K562 (cell line): ENCODE measurements at regions not wholly inside any gene's neighbourhood (a gene's known extent, or its start where the extent isn't known, plus 50 kb on each side); places are given as distances from the start of the nearest gene placed in this dataset.

Experiments used
- ATAC-seq: fragments of 200-7000 bp; cut with Tn5 transposase; 3 replicates; pipeline ENCODE4 v1.9.1; 2020; ENCODE audit warnings: moderate library complexity
- BruUV-seq: library from RNA; stranded (reverse); fragments of 400-500 nt; replicated peaks from 2 replicates; lab custom pipeline; 2021; lab: Mats Ljungman, UMichigan
- CTCF ChIA-PET: fragments of 300-600 bp; formaldehyde crosslinking; extraction: SDS; loops from one replicate; lab custom pipeline; 2021; ENCODE audit warnings: low intra/inter-chr PET ratio; lab: Yijun Ruan, JAX
- POLR2A ChIA-PET: fragments of 300-600, 350-650 bp; sonication (Branson Sonifier 250); formaldehyde crosslinking; extraction: SDS; loops from one replicate; lab custom pipeline; 2021; ENCODE audit warnings: antibody characterized with exemption, inconsistent platforms; lab: Yijun Ruan, JAX
- DNase-seq, 4 experiments: peaks; one replicate each; pipeline versions ENCODE4 v3.0.0 to v3.0.0-alpha.2; 2011 to 2018; ENCODE audit warnings: low spot score in 3 of 4, mixed read lengths in 3 of 4; ENCODE audit errors: extremely low read depth in 1 of 4
- FAIRE-seq: peaks from 2 replicates; lab custom pipeline; 2011; peaks lifted over from hg19 to GRCh38; lab: Jason Lieb, UNC
- H2AFZ ChIP-seq: 2 replicates; pipeline ENCODE4 v1.6.0; 2011; ENCODE audit warnings: low read depth, low read length, control low read depth, inconsistent platforms
- H3K27ac ChIP-seq: fragments of 200-600 bp; 3 replicates; pipeline ENCODE4 v1.8.0; 2011; ENCODE audit warnings: low read depth, mild to moderate bottlenecking, control low read depth, inconsistent platforms, low read length, moderate library complexity, mixed read lengths; ENCODE audit errors: extremely low read depth
- H3K27me3 ChIP-seq, 2 experiments: fragments of 300-600 bp in 1 of 2; 2 replicates in 1 of 2; 3 replicates in 1 of 2; pipeline versions ENCODE4 v1.6.0 to v1.8.0; 2011; ENCODE audit warnings: inconsistent platforms in 2 of 2, low read length in 2 of 2, mild to moderate bottlenecking in 1 of 2, mixed read lengths in 1 of 2, moderate library complexity in 1 of 2; ENCODE audit not compliant: control insufficient read depth in 2 of 2, insufficient read depth in 2 of 2
- H3K36me3 ChIP-seq: fragments of 300-600 bp; 3 replicates; pipeline ENCODE4 v1.8.0; 2011; ENCODE audit warnings: mild to moderate bottlenecking, low read length, inconsistent platforms; ENCODE audit not compliant: control insufficient read depth, insufficient read depth
- H3K4me1 ChIP-seq, 2 experiments: fragments of 200-600 bp in 1 of 2; replicated peaks in 1 of 2; 2 replicates in 1 of 2; 3 replicates in 1 of 2; pipeline versions ENCODE4 v1.5.1 to v1.8.0; 2011; ENCODE audit warnings: inconsistent platforms in 2 of 2, low read length in 2 of 2, mild to moderate bottlenecking in 1 of 2, mixed read lengths in 1 of 2, moderate library complexity in 1 of 2; ENCODE audit not compliant: control insufficient read depth in 2 of 2, insufficient read depth in 2 of 2
- H3K4me2 ChIP-seq: 2 replicates; pipeline ENCODE4 v1.6.1; 2011; ENCODE audit warnings: low read length, control low read depth, inconsistent platforms, mixed read lengths; ENCODE audit not compliant: insufficient read depth
- H3K4me3 ChIP-seq: fragments of 200-600 bp; sonication (generic), shearing (Covaris generic); 2 replicates; pipeline ENCODE4 v1.5.1; 2016; ENCODE audit warnings: control low read depth, inconsistent platforms
- H3K79me2 ChIP-seq: fragments of 200-600 bp; 3 replicates; pipeline ENCODE4 v1.8.0; 2011; ENCODE audit warnings: low read length, inconsistent platforms; ENCODE audit not compliant: control insufficient read depth, insufficient read depth
- H3K9ac ChIP-seq, 2 experiments: 2 replicates each; pipeline versions ENCODE4 v1.6.0 to v1.6.1; 2011; ENCODE audit warnings: low read depth in 2 of 2, low read length in 2 of 2, control low read depth in 1 of 2, inconsistent platforms in 1 of 2, mild to moderate bottlenecking in 1 of 2, mixed read lengths in 1 of 2; ENCODE audit not compliant: insufficient read depth in 1 of 2
- H3K9me1 ChIP-seq: one replicate; pipeline ENCODE4 v1.6.0; 2011; ENCODE audit warnings: inconsistent platforms, mild to moderate bottlenecking, low read length, moderate library complexity; ENCODE audit not compliant: control insufficient read depth, insufficient read depth
- H3K9me3 ChIP-seq: replicated peaks from 2 replicates; pipeline ENCODE4 v1.5.1; 2011; ENCODE audit warnings: low read depth, low read length, inconsistent platforms; ENCODE audit not compliant: control insufficient read depth, insufficient read depth
- H4K20me1 ChIP-seq: replicated peaks from 2 replicates; pipeline ENCODE4 v1.6.1; 2011; ENCODE audit warnings: low read length, inconsistent platforms, mixed read lengths; ENCODE audit not compliant: control insufficient read depth, insufficient read depth
- HNRNPK ChIP-seq: fragments of 200-400 bp; formaldehyde crosslinking; IDR thresholded peaks from one replicate; pipeline ENCODE4 v1.6.1; 2018; ENCODE audit warnings: mild to moderate bottlenecking, low read depth, low read length; ENCODE audit not compliant: poor library complexity, severe bottlenecking
- KLF13 ChIP-seq: fragments of 450-650 bp; IDR thresholded peaks from 2 replicates; pipeline ENCODE4 v1.6.1; 2016; ENCODE audit warnings: missing genetic modification characterization, low read depth, mild to moderate bottlenecking, missing compliant biosample characterization, moderate library complexity, borderline replicate concordance
- SAFB ChIP-seq: fragments of 200-400 bp; formaldehyde crosslinking; IDR thresholded peaks from 2 replicates; pipeline ENCODE4 v1.6.1; 2017; ENCODE audit warnings: low read depth, low read length, borderline replicate concordance
- SRSF1 ChIP-seq: fragments of 200-400 bp; formaldehyde crosslinking; IDR thresholded peaks from 2 replicates; pipeline ENCODE4 v1.6.1; 2017; ENCODE audit warnings: mild to moderate bottlenecking, low read depth, low read length, moderate library complexity
- ZC3H8 ChIP-seq: fragments of 450-650 bp; IDR thresholded peaks from 2 replicates; pipeline ENCODE4 v1.6.1; 2017
- ZNF165 ChIP-seq: fragments of 250-450 bp; sonication (Bioruptor Pico); IDR thresholded peaks from 2 replicates; pipeline ENCODE4 v1.4.0; 2020; ENCODE audit warnings: borderline replicate concordance
- WGBS: fragments of 100-300 bp; shearing (Covaris generic); methylation state at CpG from one replicate; pipeline ENCODE4 v1.1.6; 2016; ENCODE audit warnings: low coverage, mixed read lengths; ENCODE audit not compliant: insufficient coverage; ENCODE audit errors: missing lambda C conversion rate; 5-methylcytosine and 5-hydroxymethylcytosine counted together
- in situ Hi-C: fragments of 300-500 bp; cut with MboI; formaldehyde crosslinking; loops from 4 replicates; pipeline ENCODE4 v1.15.0; 2018; ENCODE audit warnings: inconsistent platforms, mixed read lengths
- intact Hi-C: fragments of 100-400 bp; cut with micrococcal nuclease; formaldehyde crosslinking; loops from 2 replicates; pipeline ENCODE4 v1.14.2; 2022
- TF ChIP-seq, protein P1 (sequence below): fragments of 250-450 bp; sonication (Bioruptor Pico); IDR thresholded peaks from 2 replicates; pipeline ENCODE4 v1.4.0; 2020; ENCODE audit warnings: borderline replicate concordance
- TF ChIP-seq, protein P2 (sequence below): sonication (generic); formaldehyde crosslinking; IDR thresholded peaks from 2 replicates; pipeline ENCODE4 v1.9.0; 2022; ENCODE audit warnings: mild to moderate bottlenecking, missing genetic modification reagents

DNA sequence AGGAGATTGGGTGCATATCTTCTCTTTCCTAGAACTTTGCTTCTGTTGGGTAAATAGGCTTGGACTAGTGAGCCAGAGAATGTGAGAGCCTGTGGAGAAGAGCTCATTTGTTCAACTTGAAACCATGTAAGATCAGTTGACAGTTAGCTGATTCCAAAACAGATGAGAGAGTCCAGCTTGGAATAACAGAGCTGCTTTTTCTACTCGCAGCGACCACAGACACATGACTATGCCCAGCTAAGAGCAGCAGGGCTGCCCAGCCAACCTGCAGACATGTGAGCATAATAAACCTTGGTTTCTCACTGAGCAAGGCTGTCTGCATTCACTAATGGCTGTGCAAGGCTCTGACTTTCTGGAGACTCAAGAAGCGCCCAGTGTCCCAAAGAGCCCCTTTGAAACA lies 209.2 kb downstream of the C12orf75 start:
- CTCF ChIA-PET: no interaction called here
- Histone ChIP-seq H3K36me3 (no peaks in the 10 kb centered on the region), H3K27ac (no peak overlapping the region)
- DNase-seq (no peak), ATAC-seq (no peak)
- WGBS: 4% methylated on average over 3 of the region's 3 CpGs
- TF ChIP-seq, protein P1, sequence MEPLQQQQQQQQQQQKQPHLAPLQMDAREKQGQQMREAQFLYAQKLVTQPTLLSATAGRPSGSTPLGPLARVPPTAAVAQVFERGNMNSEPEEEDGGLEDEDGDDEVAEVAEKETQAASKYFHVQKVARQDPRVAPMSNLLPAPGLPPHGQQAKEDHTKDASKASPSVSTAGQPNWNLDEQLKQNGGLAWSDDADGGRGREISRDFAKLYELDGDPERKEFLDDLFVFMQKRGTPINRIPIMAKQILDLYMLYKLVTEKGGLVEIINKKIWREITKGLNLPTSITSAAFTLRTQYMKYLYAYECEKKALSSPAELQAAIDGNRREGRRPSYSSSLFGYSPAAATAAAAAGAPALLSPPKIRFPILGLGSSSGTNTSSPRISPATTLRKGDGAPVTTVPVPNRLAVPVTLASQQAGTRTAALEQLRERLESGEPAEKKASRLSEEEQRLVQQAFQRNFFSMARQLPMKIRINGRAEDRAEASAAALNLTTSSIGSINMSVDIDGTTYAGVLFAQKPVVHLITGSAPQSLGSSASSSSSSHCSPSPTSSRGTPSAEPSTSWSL (CRISPR knock-in tag): no peak
- no peak for TF ChIP-seq ZC3H8
- TF ChIP-seq KLF13 (tag): no peak
- no peak for TF ChIP-seq SAFB
- TF ChIP-seq, protein P2, sequence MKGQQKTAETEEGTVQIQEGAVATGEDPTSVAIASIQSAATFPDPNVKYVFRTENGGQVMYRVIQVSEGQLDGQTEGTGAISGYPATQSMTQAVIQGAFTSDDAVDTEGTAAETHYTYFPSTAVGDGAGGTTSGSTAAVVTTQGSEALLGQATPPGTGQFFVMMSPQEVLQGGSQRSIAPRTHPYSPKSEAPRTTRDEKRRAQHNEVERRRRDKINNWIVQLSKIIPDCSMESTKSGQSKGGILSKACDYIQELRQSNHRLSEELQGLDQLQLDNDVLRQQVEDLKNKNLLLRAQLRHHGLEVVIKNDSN (CRISPR knock-in tag): no peak
- no peak for TF ChIP-seq SRSF1
- no peak for TF ChIP-seq ZNF165 (CRISPR knock-in tag)
- no peak for TF ChIP-seq HNRNPK
- TF ChIP-seq, all 486 proteins: peak for 0
- intact Hi-C loops: no loop called here
- POLR2A ChIA-PET: no interaction called here
- no peaks in the 10 kb centered on the region; the same call in 1 of the 2 replicates for H3K9me3 ChIP-seq
- H3K9ac ChIP-seq: no peak overlapping the region
- H3K4me1 ChIP-seq: no peaks in the 10 kb centered on the region
- H4K20me1 ChIP-seq: no peaks in the 10 kb centered on the region
- no peak overlapping the region for H3K4me2 ChIP-seq
- no TSS peak for BruUV-seq
- no peak overlapping the region for H2AFZ ChIP-seq
- in situ Hi-C loops: no loop called here
- H3K4me3 ChIP-seq: no peak overlapping the region
- H3K9me1 ChIP-seq: no peaks in the 10 kb centered on the region
- no peaks in the 10 kb centered on the region for H3K27me3 ChIP-seq
- no peaks in the 10 kb centered on the region for H3K79me2 ChIP-seq
- FAIRE-seq: no peak
